K562 (cell line): ENCODE measurements at regions not wholly inside any gene's neighbourhood (a gene's known extent, or its start where the extent isn't known, plus 50 kb on each side); places are given as distances from the start of the nearest gene placed in this dataset.

ENCODE experiments used
- BCL6 ChIP-seq: fragments of 250-450 bp; sonication (Bioruptor Pico); IDR thresholded peaks from 2 replicates; pipeline ENCODE4 v1.4.0; 2020
- CBFA2T3 ChIP-seq: fragments of 450-650 bp; IDR thresholded peaks from 2 replicates; pipeline ENCODE4 v1.6.1; 2017
- CEBPB ChIP-seq: fragments of 450-650 bp; IDR thresholded peaks from 2 replicates; pipeline ENCODE4 v1.6.1; 2016; ENCODE audit warnings: missing genetic modification characterization, missing compliant biosample characterization
- CREM ChIP-seq: IDR thresholded peaks from 2 replicates; pipeline ENCODE4 v1.6.1; 2014; ENCODE audit warnings: antibody characterized with exemption, low read depth
- EP400 ChIP-seq: fragments of 450-650 bp; IDR thresholded peaks from 2 replicates; pipeline ENCODE4 v1.6.1; 2017; ENCODE audit warnings: antibody characterized with exemption, mild to moderate bottlenecking, moderate library complexity
- FOXM1 ChIP-seq, 2 experiments: fragments of 450-650 bp in 1 of 2; sonication (generic) in 1 of 2; formaldehyde crosslinking in 1 of 2; IDR thresholded peaks; 2 replicates each; pipeline versions ENCODE4 v1.6.1 to v1.9.0; 2017 to 2022; ENCODE audit warnings: low read depth in 2 of 2, mild to moderate bottlenecking in 2 of 2, missing genetic modification reagents in 1 of 2, moderate library complexity in 1 of 2
- NFXL1 ChIP-seq: fragments of 450-650 bp; formaldehyde crosslinking; IDR thresholded peaks from 2 replicates; pipeline ENCODE4 v1.4.0; 2021; ENCODE audit warnings: mild to moderate bottlenecking
- PURB ChIP-seq: sonication (generic); formaldehyde crosslinking; IDR thresholded peaks from 2 replicates; pipeline ENCODE4 v1.9.0; 2021; ENCODE audit warnings: low read depth, mild to moderate bottlenecking, missing genetic modification reagents
- SMAD1 ChIP-seq: fragments of 150-350 bp; IDR thresholded peaks from 2 replicates; pipeline ENCODE4 v1.6.1; 2014; ENCODE audit warnings: low read length, low read depth; ENCODE audit not compliant: partially characterized antibody
- SRSF1 ChIP-seq: fragments of 200-400 bp; formaldehyde crosslinking; IDR thresholded peaks from 2 replicates; pipeline ENCODE4 v1.6.1; 2017; ENCODE audit warnings: mild to moderate bottlenecking, low read depth, low read length, moderate library complexity
- ZBTB1 ChIP-seq: sonication (generic); formaldehyde crosslinking; IDR thresholded peaks from 2 replicates; pipeline ENCODE4 v1.8.1; 2023; ENCODE audit warnings: missing genetic modification reagents, low read depth, mild to moderate bottlenecking, borderline replicate concordance
- ZBTB7A ChIP-seq: IDR thresholded peaks from 2 replicates; pipeline ENCODE4 v1.6.1; 2011; ENCODE audit warnings: low read depth, mild to moderate bottlenecking, low read length, moderate library complexity, borderline replicate concordance; ENCODE audit not compliant: control insufficient read depth
- ZNF75A ChIP-seq: fragments of 450-650 bp; formaldehyde crosslinking; IDR thresholded peaks from 2 replicates; pipeline ENCODE4 v1.4.0; 2020; ENCODE audit warnings: mild to moderate bottlenecking
- TF ChIP-seq, protein P1 (sequence below), 2 experiments: fragments of 450-650 bp; IDR thresholded peaks; 2 replicates each; pipeline ENCODE4 v1.6.1; 2016; ENCODE audit warnings: mild to moderate bottlenecking in 2 of 2, borderline replicate concordance in 1 of 2, low read depth in 1 of 2, moderate library complexity in 1 of 2
- TF ChIP-seq, protein P2 (sequence below): fragments of 450-650 bp; IDR thresholded peaks from 2 replicates; pipeline ENCODE4 v1.6.1; 2016; ENCODE audit warnings: borderline replicate concordance
- TF ChIP-seq, protein P3 (sequence below): fragments of 250-450 bp; sonication (Bioruptor Pico); IDR thresholded peaks from 2 replicates; pipeline ENCODE4 v1.5.0; 2020; ENCODE audit warnings: mild to moderate bottlenecking

- TF ChIP-seq, protein P1, sequence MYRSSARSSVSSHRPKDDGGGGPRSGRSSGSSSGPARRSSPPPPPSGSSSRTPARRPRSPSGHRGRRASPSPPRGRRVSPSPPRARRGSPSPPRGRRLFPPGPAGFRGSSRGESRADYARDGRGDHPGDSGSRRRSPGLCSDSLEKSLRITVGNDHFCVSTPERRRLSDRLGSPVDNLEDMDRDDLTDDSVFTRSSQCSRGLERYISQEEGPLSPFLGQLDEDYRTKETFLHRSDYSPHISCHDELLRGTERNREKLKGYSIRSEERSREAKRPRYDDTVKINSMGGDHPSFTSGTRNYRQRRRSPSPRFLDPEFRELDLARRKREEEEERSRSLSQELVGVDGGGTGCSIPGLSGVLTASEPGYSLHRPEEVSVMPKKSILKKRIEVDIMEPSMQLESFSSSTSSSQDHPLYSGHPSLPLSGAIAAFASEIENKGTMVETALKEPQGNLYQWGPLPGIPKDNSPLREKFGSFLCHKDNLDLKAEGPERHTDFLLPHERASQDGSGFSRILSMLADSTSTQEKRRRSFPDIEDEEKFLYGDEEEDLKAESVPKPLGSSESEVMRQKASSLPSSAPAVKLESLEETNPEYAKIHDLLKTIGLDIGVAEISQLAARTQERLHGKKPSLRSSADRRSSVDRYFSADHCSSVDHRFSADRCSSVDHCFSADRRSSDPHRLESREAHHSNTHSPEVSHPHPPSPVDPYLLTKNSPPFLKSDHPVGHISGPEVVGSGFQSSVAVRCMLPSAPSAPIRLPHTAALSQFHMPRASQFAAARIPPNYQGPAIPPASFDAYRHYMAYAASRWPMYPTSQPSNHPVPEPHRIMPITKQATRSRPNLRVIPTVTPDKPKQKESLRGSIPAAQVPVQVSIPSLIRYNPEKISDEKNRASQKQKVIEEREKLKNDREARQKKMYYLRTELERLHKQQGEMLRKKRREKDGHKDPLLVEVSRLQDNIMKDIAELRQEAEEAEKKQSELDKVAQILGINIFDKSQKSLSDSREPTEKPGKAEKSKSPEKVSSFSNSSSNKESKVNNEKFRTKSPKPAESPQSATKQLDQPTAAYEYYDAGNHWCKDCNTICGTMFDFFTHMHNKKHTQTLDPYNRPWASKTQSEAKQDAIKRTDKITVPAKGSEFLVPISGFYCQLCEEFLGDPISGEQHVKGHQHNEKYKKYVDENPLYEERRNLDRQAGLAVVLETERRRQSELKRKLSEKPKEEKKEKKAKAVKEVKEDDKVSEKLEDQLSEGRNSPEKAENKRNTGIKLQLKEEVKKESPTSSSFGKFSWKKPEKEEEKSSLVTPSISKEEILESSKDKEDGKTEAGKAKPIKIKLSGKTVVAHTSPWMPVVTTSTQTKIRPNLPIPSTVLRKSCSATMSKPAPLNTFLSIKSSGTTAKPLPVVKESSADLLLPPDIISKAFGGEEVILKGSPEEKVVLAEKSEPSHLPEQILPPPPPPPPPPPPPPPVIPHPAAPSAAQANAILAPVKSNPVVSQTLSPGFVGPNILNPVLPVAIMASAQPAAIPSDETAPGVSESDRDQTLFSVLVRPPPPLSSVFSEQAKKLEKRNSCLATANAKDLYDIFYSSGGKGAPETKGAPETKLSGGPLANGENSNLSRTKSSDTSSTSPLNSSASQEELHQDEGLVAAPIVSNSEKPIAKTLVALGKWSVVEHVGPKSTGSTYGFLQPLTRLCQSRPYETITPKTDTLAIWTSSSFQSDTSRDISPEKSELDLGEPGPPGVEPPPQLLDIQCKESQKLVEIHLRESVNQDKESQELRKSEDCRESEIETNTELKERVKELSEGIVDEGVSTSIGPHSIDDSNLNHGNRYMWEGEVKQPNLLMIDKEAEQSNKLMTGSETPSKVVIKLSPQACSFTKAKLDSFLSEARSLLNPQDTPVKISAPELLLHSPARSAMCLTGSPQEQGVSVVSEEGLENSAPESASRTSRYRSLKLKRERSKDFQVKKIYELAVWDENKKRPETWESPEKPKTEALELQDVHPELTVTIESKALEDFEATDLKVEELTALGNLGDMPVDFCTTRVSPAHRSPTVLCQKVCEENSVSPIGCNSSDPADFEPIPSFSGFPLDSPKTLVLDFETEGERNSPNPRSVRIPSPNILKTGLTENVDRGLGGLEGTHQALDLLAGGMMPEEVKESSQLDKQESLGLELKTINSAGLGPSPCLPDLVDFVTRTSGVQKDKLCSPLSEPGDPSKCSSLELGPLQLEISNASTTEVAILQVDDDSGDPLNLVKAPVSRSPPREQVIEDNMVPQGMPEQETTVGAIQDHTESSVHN (IDR thresholded peaks at IDR 0.05; ENCODE audit: borderline replicate concordance in 1 of 2, low read depth in 1 of 2): peak; percentile 66 to 84; a peak in 2 of 4 replicates
- TF ChIP-seq EP400: peak; percentile 87
- TF ChIP-seq PURB (CRISPR knock-in tag): no peak
- TF ChIP-seq, protein P2, sequence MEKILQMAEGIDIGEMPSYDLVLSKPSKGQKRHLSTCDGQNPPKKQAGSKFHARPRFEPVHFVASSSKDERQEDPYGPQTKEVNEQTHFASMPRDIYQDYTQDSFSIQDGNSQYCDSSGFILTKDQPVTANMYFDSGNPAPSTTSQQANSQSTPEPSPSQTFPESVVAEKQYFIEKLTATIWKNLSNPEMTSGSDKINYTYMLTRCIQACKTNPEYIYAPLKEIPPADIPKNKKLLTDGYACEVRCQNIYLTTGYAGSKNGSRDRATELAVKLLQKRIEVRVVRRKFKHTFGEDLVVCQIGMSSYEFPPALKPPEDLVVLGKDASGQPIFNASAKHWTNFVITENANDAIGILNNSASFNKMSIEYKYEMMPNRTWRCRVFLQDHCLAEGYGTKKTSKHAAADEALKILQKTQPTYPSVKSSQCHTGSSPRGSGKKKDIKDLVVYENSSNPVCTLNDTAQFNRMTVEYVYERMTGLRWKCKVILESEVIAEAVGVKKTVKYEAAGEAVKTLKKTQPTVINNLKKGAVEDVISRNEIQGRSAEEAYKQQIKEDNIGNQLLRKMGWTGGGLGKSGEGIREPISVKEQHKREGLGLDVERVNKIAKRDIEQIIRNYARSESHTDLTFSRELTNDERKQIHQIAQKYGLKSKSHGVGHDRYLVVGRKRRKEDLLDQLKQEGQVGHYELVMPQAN: no peak; the same call in 1 of the 2 replicates
- peak; percentile 45 for TF ChIP-seq CBFA2T3
- TF ChIP-seq ZBTB1 (CRISPR knock-in tag): no peak
- peak; percentile 44; the same call in 1 of the 2 replicates for TF ChIP-seq ZBTB7A
- peak; percentile 99 for TF ChIP-seq FOXM1 (IDR thresholded peaks at IDR 0.05; ENCODE audit: low read depth)
- no peak for TF ChIP-seq FOXM1 (CRISPR knock-in tag; IDR thresholded peaks at IDR 0.05; ENCODE audit: low read depth)
- TF ChIP-seq ZNF75A (CRISPR knock-in tag): no peak
- TF ChIP-seq CEBPB (tag): peak; percentile 98
- TF ChIP-seq SMAD1: no peak
- no peak for TF ChIP-seq NFXL1 (CRISPR knock-in tag)
- TF ChIP-seq, protein P3, sequence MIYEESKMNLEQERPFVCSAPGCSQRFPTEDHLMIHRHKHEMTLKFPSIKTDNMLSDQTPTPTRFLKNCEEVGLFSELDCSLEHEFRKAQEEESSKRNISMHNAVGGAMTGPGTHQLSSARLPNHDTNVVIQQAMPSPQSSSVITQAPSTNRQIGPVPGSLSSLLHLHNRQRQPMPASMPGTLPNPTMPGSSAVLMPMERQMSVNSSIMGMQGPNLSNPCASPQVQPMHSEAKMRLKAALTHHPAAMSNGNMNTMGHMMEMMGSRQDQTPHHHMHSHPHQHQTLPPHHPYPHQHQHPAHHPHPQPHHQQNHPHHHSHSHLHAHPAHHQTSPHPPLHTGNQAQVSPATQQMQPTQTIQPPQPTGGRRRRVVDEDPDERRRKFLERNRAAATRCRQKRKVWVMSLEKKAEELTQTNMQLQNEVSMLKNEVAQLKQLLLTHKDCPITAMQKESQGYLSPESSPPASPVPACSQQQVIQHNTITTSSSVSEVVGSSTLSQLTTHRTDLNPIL (CRISPR knock-in tag): no peak
- peak; percentile 62 for TF ChIP-seq CREM
- no peak for TF ChIP-seq SRSF1
- no peak for TF ChIP-seq BCL6 (CRISPR knock-in tag)
Observed at GRCh38 chr12:14257734-14258574, 107.5 kb upstream of the ATF7IP start (continued).
